Heart left ventricle (tissue), 13 donors: ENCODE measurements at regions not wholly inside any gene's neighbourhood (a gene's known extent, or its start where the extent isn't known, plus 50 kb on each side); places are given as distances from the start of the nearest gene placed in this dataset.

ENCODE experiments used
- CTCF ChIP-seq, 12 donors: fragments of 200-600 bp; sonication (generic) in 4 of 12; IDR thresholded peaks; one replicate each; pipeline versions ENCODE4 v1.5.0 to v1.8.0; 2018 to 2022; ENCODE audit warnings: antibody characterized with exemption in 12 of 12, mild to moderate bottlenecking in 5 of 12
- POLR2A ChIP-seq, 2 donors: fragments of 450-650 bp; IDR thresholded peaks; one replicate each; pipeline ENCODE4 v1.6.1; 2017; ENCODE audit warnings: antibody characterized with exemption in 2 of 2, mild to moderate bottlenecking in 2 of 2, moderate library complexity in 2 of 2
- donor health status: ischemic (EF 13 %, LVEDD 7.1; RV severe dilation, severe dysfunction).
- donor health status: DM: no; HTN: yes; CAD: no.
- donor health status: DM: no; HTN: no; CAD: no.
- donor health status: ischemic (EF 25% LVEDD 6.9; RV normal size, moderate dysfunction).
- donor health status: ischemic (EF 25% LVEDD 5.7; RV mildly dilated, moderate dysfunction).
- donor health status: ischemic (EF 35%, LVEDD 5.7; RV mildly dilated, moderate dysfunction).
- donor health status: nonischemic (EF 11% LVEDD 7.7; RV severe dilation, severe dysfunction).
- donor health status: DM: yes; HTN: yes; CAD: no.
- donor health status: PGD.
- donor health status: ischemic (EF 29% LVEDD 5.4; RV normal size, mild dysfunction).
- donor health status: nonischemic (EF 23%, LVEDD 6.1; RV moderate dilation, normal function).

GRCh38 chr10:3923033-3923432 lies 138.0 kb upstream of the KLF6 start:
- no peak for TF ChIP-seq CTCF (IDR thresholded peaks at IDR 0.05)
- no peak for TF ChIP-seq POLR2A (IDR thresholded peaks at IDR 0.05)
